ENCODE measurements at regions not wholly inside any gene's neighbourhood (a gene's known extent, or its start where the extent isn't known, plus 50 kb on each side); places are given as distances from the start of the nearest gene placed in this dataset.

DNA sequence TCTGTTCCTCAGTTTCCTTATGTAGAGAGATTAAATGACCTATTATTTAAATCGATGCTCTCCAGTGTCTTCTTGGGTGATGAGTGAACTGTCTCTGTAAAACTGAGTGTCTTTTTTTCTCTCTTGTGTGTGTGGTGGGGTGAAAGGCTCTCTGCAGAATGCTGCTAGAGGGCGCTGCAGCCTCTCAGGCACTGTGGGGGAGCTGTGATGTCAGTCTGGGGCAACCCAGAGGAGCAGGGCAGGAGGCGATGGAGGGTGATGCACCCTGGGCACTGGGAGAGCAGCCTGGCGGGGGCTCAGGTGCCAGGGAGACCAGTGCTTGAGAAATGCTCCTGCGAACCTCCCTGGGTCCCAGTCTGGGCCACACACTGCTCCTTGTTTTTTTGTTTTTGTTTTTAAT, 110.1 kb upstream of the POM121L12 start:
- Mint-ChIP-seq H3K36me3 (ENCODE audit: low read depth) (no peaks in the 10 kb centered on the region), H3K27me3 (no peaks in the 10 kb centered on the region), H3K9me3 (peaks cover 20% of the 10 kb centered on the region), H3K4me1 (ENCODE audit: low read depth) (no peaks in the 10 kb centered on the region), H3K4me3 (no peak overlapping the region), H3K27ac (no peak overlapping the region)
- DNase-seq: no peak

DNA sequence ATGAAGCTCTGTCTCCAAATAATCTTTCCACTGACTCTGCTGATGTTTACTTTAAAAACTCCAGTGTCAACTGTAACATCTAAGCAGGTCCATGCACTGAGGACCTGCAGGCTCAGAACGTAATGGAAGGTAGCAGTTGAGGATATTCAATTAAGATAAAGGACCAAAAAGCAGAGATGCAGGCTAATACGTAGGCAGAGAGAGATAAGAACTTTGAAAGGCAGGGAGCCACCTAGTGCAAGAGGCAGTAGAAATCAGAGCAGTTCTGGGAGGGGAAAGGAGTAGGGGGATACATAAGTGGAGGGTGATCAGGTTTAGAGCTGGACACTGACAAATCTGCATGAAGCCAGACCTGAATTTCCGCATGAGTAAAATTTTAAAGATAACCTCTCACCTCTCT, 114.5 kb upstream of the POM121L12 start:
- Mint-ChIP-seq H3K36me3 (ENCODE audit: low read depth) (no peaks in the 10 kb centered on the region), H3K27ac (no peak overlapping the region), H3K4me1 (ENCODE audit: low read depth) (no peaks in the 10 kb centered on the region), H3K4me3 (no peak overlapping the region), H3K9me3 (peaks cover 26% of the 10 kb centered on the region), H3K27me3 (no peaks in the 10 kb centered on the region)
- no peak for DNase-seq

DNA sequence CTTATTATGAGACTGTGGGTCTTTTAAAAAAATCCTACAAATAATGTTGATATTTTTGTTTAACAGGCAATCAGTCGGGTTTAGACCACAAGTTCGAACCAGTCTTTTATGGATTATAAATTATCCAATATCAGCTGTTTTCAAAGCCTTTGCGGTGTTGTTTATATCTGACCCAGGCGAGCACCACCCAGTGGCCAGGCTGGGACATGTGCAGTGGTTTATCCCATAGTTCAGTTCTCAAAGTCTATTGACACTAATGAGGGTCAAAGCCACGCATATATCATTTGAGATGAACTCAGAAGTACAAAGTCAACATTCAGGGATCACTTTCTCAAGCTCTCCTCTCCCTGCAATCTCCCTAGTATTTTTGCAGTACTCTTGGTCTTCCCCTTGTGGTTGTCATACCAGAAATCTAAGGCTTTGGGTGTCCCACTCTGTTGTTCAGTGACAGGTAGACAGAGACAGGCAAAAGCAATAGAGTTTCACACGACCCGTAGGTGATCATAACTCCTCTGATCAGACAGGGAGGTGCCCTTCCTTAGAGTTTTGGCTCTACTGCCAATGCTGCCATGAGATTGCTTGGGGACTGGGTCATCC, 117.4 kb upstream of the POM121L12 start:
- Mint-ChIP-seq H3K27ac (no peak overlapping the region), H3K9me3 (peaks cover 16% of the 10 kb centered on the region), H3K4me3 (no peak overlapping the region)

DNA sequence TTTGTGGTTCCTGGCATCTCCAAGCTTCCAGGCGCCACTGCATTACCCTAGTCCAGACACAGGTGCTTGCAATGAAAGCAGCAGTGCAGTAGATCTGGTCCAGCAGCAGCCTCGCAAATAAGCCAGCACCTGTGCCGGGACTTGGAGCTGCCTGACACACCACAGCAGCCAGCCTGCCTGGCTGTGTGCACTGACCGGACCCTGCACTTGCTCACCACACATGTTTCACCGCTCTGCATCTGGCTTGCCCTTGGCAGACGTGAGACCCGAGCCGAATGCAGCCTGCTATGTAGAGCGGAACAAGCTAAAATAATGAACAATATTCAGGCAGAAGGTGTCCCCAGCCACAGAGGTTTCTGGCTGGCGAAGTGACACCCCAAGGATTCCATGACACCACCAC, 123.6 kb upstream of the POM121L12 start:
- Mint-ChIP-seq H3K27me3 (no peaks in the 10 kb centered on the region), H3K9me3 (peaks cover 17% of the 10 kb centered on the region), H3K27ac (no peak overlapping the region), H3K4me3 (no peak overlapping the region), H3K4me1 (ENCODE audit: low read depth) (no peaks in the 10 kb centered on the region), H3K36me3 (ENCODE audit: low read depth) (no peaks in the 10 kb centered on the region)
- DNase-seq: no peak

More for the DNA sequence above, 117.4 kb upstream of the POM121L12 start:
- Mint-ChIP-seq H3K36me3 (ENCODE audit: low read depth) (no peaks in the 10 kb centered on the region), H3K27me3 (no peaks in the 10 kb centered on the region), H3K4me1 (ENCODE audit: low read depth) (no peaks in the 10 kb centered on the region)
- DNase-seq: no peak

DNA sequence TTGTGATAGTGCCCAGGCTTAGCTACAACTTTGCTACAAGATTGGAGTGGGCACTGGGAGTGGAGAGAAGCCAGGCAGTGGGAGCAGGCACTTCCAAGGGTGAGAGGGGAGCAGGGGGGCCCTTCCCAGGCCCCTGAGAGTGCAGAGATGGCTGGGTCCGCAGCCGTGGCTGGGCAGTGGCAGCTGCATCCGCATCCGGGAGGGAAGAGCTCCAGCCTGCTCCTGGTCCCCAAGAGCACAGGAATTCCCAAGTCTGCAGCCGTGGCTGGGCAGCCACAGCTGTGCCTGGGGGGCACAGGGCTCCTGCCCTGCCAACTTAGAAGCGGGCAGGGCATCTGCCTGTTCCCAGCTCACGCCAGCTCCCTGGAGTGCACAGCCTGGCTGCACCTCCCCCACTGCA, 124.1 kb upstream of the POM121L12 start:
- no peak overlapping the region for H3K27ac Mint-ChIP-seq
- DNase-seq: no peak
- peaks cover 13% of the 10 kb centered on the region for H3K9me3 Mint-ChIP-seq

DNA sequence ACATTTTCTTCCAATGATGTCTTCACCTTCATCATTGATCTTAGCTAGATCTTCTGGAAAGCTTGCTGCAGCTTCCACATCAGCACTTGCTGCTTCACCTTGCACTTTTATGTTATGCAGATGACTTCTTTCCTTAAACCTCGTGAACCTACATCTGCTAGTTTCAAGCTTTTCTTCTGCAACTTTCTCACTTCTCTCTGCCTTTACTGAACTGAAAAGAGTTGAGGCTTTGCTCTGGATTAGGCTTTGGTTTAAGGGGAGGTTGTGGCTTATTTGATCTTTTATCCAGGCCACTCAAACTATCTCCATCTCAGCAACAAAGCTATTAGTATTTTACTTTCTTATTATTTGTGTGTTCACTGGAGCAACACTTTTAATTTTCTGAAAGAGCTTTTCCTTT, 125.5 kb upstream of the POM121L12 start:
- Mint-ChIP-seq H3K36me3 (ENCODE audit: low read depth) (no peaks in the 10 kb centered on the region), H3K27ac (no peak overlapping the region), H3K4me1 (ENCODE audit: low read depth) (no peaks in the 10 kb centered on the region), H3K27me3 (no peaks in the 10 kb centered on the region), H3K4me3 (no peak overlapping the region), H3K9me3 (peaks cover 13% of the 10 kb centered on the region)
- no peak for DNase-seq

More for the DNA sequence above, 124.1 kb upstream of the POM121L12 start:
- no peaks in the 10 kb centered on the region for H3K27me3 Mint-ChIP-seq
- H3K36me3 Mint-ChIP-seq (ENCODE audit: low read depth): no peaks in the 10 kb centered on the region
- H3K4me1 Mint-ChIP-seq (ENCODE audit: low read depth): no peaks in the 10 kb centered on the region
- no peak overlapping the region for H3K4me3 Mint-ChIP-seq

DNA sequence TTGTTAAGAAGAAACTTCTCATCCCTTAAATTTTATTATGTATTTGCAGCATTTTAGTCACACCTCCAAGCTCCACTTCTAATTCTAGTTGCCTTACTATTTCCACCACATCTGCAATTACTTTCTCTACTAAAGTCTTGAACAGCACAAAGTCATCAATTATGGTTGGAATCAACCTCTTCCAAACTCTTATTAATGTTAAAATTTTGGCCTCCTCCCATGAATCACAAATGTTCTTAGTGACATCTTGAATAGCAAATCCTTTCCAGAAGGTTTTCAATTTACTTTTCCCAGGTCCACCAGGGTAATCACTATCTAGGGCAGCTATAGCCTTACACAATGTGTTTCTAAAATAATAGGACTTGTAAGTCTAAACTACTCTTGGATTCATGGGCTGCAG, 126.3 kb upstream of the POM121L12 start:
- Mint-ChIP-seq H3K27ac (no peak overlapping the region), H3K4me3 (no peak overlapping the region), H3K9me3 (peaks cover 13% of the 10 kb centered on the region), H3K4me1 (ENCODE audit: low read depth) (no peaks in the 10 kb centered on the region), H3K27me3 (no peaks in the 10 kb centered on the region), H3K36me3 (ENCODE audit: low read depth) (no peaks in the 10 kb centered on the region)
- DNase-seq: no peak

DNA sequence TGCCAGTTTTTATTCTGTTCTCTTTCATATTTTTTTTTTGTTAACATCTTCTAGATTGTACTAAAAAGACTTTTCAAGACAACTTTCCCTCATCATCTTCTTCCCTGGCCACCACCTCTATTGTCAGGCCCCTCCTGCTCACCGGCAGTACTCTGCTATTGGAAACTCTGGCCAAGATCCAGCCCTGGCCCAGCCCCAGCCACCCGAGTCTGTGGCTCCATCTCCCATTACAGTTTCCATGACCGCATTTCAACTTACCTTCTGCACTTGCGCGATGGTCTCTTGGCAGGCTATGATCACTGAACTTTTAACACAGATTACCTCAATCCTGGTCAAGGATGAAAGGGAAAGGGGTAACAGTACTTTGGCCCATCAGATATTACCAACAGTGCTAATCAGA, 137.7 kb upstream of the POM121L12 start:
- no peak overlapping the region for H3K27ac Mint-ChIP-seq
- H3K36me3 Mint-ChIP-seq (ENCODE audit: low read depth): no peaks in the 10 kb centered on the region
- H3K9me3 Mint-ChIP-seq: peaks cover 6% of the 10 kb centered on the region
- no peaks in the 10 kb centered on the region for H3K27me3 Mint-ChIP-seq
- H3K4me1 Mint-ChIP-seq (ENCODE audit: low read depth): no peaks in the 10 kb centered on the region
- H3K4me3 Mint-ChIP-seq: no peak overlapping the region
- DNase-seq: no peak

DNA sequence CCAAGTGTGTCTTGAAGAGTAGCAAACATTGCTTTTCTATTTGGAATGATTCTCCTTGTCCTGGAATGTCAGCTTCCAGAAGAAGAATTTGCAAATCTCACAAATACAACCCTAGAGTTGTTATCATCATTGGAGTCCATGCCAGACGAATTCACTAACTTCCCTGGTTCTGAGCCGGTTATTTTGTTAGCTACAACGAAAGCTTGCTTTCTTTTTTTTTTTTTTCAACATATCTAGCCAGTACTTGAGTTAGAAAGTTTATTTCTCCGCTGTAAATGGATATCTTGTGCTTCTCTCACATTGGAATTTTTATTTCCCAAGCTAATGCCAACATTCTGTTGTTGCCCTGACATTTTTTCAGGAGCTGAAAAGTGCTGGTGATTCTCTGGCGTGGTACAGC, 138.1 kb upstream of the POM121L12 start:
- no peaks in the 10 kb centered on the region for H3K36me3 Mint-ChIP-seq (ENCODE audit: low read depth)
- no peak overlapping the region for H3K4me3 Mint-ChIP-seq
- H3K27ac Mint-ChIP-seq: no peak overlapping the region
- no peak for DNase-seq
- H3K4me1 Mint-ChIP-seq (ENCODE audit: low read depth): no peaks in the 10 kb centered on the region
- no peaks in the 10 kb centered on the region for H3K27me3 Mint-ChIP-seq
- H3K9me3 Mint-ChIP-seq: peaks cover 7% of the 10 kb centered on the region

DNA sequence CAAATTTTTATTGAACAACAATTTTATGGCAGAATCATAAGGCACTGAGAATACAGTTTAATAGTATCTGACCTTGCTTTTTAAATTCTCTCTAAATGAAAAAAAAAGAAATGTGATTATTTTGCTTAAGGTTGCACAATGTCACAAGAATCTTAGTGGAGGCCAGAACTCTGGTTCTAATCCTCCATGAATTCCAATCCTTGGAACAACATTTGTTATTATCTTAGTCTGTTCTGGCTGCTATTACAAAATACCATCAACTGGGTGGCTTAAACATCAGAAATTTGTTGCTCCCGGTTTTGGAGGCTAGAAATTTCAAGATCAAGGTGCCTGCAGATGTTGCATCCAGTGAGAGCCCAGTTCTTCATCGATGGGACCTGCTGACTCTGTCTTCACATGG, 158.2 kb upstream of the POM121L12 start:
- Mint-ChIP-seq H3K4me1 (ENCODE audit: low read depth) (no peaks in the 10 kb centered on the region), H3K27ac (no peak overlapping the region), H3K4me3 (no peak overlapping the region), H3K36me3 (ENCODE audit: low read depth) (no peaks in the 10 kb centered on the region), H3K27me3 (no peaks in the 10 kb centered on the region), H3K9me3 (peaks cover 18% of the 10 kb centered on the region)
- no peak for DNase-seq

DNA sequence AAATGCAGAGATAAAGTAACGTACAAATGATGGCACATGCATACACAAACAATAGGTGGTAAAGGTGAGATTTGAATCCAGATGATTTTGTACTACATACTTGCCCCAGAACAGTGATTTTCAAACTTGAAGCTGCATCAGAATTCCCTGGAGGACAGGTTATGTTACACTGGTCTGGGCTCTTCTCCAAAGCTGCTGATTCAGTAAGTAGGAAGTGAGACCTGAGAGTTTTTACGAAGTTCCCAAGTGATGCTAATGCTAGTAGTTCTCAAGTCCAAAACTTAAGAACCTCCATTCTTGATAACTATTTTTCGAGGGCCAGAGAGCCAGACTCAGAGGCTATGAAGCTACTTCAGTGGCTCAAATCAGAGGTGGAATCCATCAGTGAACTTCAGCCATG, 159.0 kb upstream of the POM121L12 start:
- Mint-ChIP-seq H3K9me3 (peaks cover 20% of the 10 kb centered on the region), H3K36me3 (ENCODE audit: low read depth) (no peaks in the 10 kb centered on the region), H3K4me1 (ENCODE audit: low read depth) (no peaks in the 10 kb centered on the region), H3K27ac (no peak overlapping the region), H3K27me3 (no peaks in the 10 kb centered on the region), H3K4me3 (no peak overlapping the region)
- no peak for DNase-seq

DNA sequence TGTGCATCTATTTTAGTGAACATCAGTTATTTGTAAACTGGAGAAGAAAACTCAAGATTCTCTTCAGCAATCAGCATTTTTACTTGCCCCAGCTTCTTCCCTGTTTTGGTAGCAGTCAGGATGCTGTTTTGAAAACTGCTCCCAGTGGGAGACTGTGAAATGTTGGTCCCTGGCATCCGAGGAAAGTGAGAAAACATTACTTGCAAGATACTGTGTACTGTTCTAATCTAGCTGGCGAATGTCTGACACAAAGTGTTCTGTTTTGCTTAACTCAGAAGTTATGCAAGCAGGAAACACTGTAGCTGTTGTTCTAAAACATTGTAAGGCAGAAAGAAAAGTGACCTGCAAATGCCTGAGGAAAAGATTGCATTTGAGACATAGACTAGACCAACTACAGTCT, 171.8 kb upstream of the POM121L12 start:
- no peak for DNase-seq
- H3K9me3 Mint-ChIP-seq: peaks cover 31% of the 10 kb centered on the region
- no peaks in the 10 kb centered on the region for H3K36me3 Mint-ChIP-seq (ENCODE audit: low read depth)
- no peak overlapping the region for H3K4me3 Mint-ChIP-seq
- no peaks in the 10 kb centered on the region for H3K4me1 Mint-ChIP-seq (ENCODE audit: low read depth)
- no peaks in the 10 kb centered on the region for H3K27me3 Mint-ChIP-seq
- no peak overlapping the region for H3K27ac Mint-ChIP-seq

DNA sequence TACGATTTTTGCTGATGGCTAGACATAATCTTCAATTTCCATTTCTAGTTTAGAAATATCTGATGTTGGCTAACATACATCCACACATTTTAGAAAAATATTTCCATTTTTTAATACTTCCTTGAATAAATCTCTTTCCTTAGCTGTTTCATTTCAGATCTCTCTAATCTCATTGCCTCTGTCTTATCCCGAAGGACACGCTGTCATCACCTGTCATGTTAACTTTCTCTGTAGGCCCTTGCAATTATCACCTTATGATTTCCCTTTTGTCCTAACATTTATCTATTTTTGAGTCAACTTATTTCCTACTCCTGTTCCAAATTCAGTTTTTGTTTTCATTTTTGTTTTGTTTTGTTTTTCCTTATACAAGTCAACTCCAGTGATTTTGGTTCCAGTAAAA, 173.1 kb upstream of the POM121L12 start:
- H3K9me3 Mint-ChIP-seq: peaks cover 23% of the 10 kb centered on the region
- H3K36me3 Mint-ChIP-seq (ENCODE audit: low read depth): no peaks in the 10 kb centered on the region
- no peak overlapping the region for H3K27ac Mint-ChIP-seq
- no peaks in the 10 kb centered on the region for H3K4me1 Mint-ChIP-seq (ENCODE audit: low read depth)
- H3K4me3 Mint-ChIP-seq: no peak overlapping the region
- no peaks in the 10 kb centered on the region for H3K27me3 Mint-ChIP-seq
- DNase-seq: no peak

DNA sequence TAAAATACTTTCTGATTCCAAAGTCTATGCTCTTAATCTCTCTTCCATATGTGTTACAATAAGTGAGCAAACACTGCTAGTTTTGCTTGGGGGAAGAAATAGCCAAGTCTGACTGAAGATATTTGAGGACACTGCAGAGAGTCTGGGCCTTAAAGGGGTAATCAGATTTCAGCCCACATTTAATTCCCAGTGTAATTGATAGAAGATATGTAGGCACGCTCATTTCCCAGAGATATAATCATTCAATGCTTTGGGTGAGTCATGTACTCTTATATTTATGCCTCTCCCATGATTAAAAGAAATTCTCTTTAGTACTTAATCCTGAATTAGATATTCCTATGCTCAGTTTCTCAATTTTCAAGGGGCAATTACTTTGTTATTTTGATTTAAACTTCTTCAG, 178.1 kb upstream of the POM121L12 start:
- no peaks in the 10 kb centered on the region for H3K4me1 Mint-ChIP-seq (ENCODE audit: low read depth)
- no peak overlapping the region for H3K27ac Mint-ChIP-seq
- DNase-seq: no peak
- peaks cover 14% of the 10 kb centered on the region for H3K9me3 Mint-ChIP-seq
- no peaks in the 10 kb centered on the region for H3K36me3 Mint-ChIP-seq (ENCODE audit: low read depth)
- H3K27me3 Mint-ChIP-seq: no peaks in the 10 kb centered on the region
- H3K4me3 Mint-ChIP-seq: no peak overlapping the region

DNA sequence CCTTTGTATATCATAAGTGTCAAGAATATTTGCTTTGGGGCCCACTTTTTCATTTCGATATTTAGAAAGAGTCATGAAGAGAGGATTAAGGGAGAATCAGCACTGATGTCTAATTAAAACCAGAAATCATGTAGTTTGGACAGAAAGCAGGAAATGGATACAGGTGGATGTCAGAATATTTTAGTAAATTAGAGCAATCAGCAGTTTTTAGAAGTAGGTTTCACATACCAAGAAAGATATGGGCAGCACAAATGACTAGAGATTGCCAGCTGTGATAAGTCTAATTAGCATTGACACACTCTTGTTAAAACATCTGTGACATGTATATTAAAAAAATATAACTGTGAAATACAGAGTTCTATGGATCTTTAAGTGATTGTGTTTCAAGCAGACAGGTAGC, 180.8 kb upstream of the POM121L12 start:
- no peaks in the 10 kb centered on the region for H3K27me3 Mint-ChIP-seq
- H3K27ac Mint-ChIP-seq: no peak overlapping the region
- peaks cover 12% of the 10 kb centered on the region for H3K9me3 Mint-ChIP-seq
- no peaks in the 10 kb centered on the region for H3K36me3 Mint-ChIP-seq (ENCODE audit: low read depth)
- no peaks in the 10 kb centered on the region for H3K4me1 Mint-ChIP-seq (ENCODE audit: low read depth)
- H3K4me3 Mint-ChIP-seq: no peak overlapping the region
- no peak for DNase-seq

DNA sequence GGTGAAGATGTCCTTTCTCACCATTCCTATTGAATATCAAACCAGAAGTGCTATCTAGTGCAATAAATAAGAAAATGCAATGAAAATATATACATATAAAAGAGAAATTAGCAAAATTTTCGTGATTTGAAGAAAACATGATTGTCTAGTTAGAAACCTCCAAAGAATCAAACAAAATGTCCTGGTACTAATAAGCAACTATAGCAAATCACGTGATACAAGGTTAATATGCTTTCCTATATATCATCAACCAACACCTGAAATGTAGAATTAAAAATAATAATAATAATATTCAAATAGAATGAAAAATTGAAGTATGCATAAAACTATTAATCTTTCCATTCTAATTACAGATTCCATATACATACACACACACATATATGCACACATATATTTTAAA, 183.9 kb upstream of the POM121L12 start:
- H3K27me3 Mint-ChIP-seq: no peaks in the 10 kb centered on the region
- no peak overlapping the region for H3K4me3 Mint-ChIP-seq
- H3K27ac Mint-ChIP-seq: no peak overlapping the region
- no peaks in the 10 kb centered on the region for H3K36me3 Mint-ChIP-seq (ENCODE audit: low read depth)
- no peaks in the 10 kb centered on the region for H3K4me1 Mint-ChIP-seq (ENCODE audit: low read depth)
- peaks cover 18% of the 10 kb centered on the region for H3K9me3 Mint-ChIP-seq
- DNase-seq: no peak

All from activated T-cell treated with anti-CD3 and anti-CD28 coated beads, Interleukin-2, amount 50 U/mL, for 24 hours (primary cell).